Esophagus squamous epithelium (tissue), 5 donors: ENCODE measurements at regions not wholly inside any gene's neighbourhood (a gene's known extent, or its start where the extent isn't known, plus 50 kb on each side); places are given as distances from the start of the nearest gene placed in this dataset.

Experiments
- DNase-seq: peaks from one replicate; lab custom pipeline; 2025; lab: John Stamatoyannopoulos, UW
- H3K27ac ChIP-seq, 4 donors: fragments of 200-600 bp; sonication (generic); one replicate each; pipeline ENCODE4 v1.5.1; 2016 to 2019; ENCODE audit warnings: mild to moderate bottlenecking in 1 of 4
- H3K27me3 ChIP-seq, 4 donors: fragments of 200-600 bp; sonication (generic); 1 replicate in 3 of 4; 2 replicates in 1 of 4; pipeline versions ENCODE4 v1.5.1 to v1.6.0; 2017 to 2021; ENCODE audit warnings: antibody characterized with exemption in 1 of 4
- H3K36me3 ChIP-seq, 3 donors: fragments of 200-600 bp; sonication (generic); one replicate each; pipeline ENCODE4 v1.5.1; 2016 to 2019
- H3K4me1 ChIP-seq, 3 donors: fragments of 200-600 bp; sonication (generic); one replicate each; pipeline ENCODE4 v1.5.1; 2017 to 2019
- H3K4me3 ChIP-seq, 4 donors: fragments of 200-600 bp; sonication (generic); 1 replicate in 3 of 4; 2 replicates in 1 of 4; pipeline ENCODE4 v1.5.1; 2016 to 2019; ENCODE audit warnings: mild to moderate bottlenecking in 2 of 4, moderate library complexity in 1 of 4
- H3K9me3 ChIP-seq, 3 donors: fragments of 200-600 bp; sonication (generic); one replicate each; pipeline ENCODE4 v1.5.1; 2016 to 2019
- POLR2A ChIP-seq, 4 donors: fragments of 450-650 bp; IDR thresholded peaks; one replicate each; pipeline ENCODE4 v1.6.1; 2017; ENCODE audit warnings: antibody characterized with exemption in 4 of 4, mild to moderate bottlenecking in 4 of 4, moderate library complexity in 3 of 4
- WGBS, 2 donors: methylation state at CpG; one replicate each; pipeline ENCODE4 v1.1.5; 2018; 5-methylcytosine and 5-hydroxymethylcytosine counted together
- intact Hi-C: fragments of 100-400 bp; cut with DNase I; formaldehyde crosslinking; loops from one replicate; pipeline ENCODE4 v1.15.0; 2022
- TF ChIP-seq, protein P1 (sequence below), 6 experiments: fragments of 450-650 bp in 4 of 6; fragments of 200-600 bp in 2 of 6; sonication (generic) in 2 of 6; IDR thresholded peaks; one replicate each; pipeline ENCODE4 v1.5.1; 2016 to 2019; ENCODE audit warnings: antibody characterized with exemption in 6 of 6, mild to moderate bottlenecking in 4 of 6, moderate library complexity in 4 of 6
- donor health status: DM: yes; HTN: yes; CAD: no.

DNA sequence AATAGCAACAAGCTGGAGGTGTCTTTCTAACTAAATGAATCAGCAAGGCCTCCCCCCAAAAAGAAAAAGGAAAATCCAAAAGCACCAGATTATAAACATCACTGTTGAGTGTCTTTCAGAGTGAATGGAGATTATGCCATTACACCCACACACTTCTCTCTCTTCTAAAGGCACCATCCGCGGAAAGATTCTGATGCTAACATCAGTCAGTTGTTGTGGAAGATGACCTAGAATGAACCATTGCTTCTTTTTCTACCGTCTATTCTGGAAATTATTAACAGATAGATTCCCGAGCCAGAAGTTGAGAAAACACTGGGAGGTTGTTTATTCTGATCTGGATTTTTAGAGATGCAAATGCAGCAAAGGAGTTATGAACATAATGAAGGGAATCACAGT is 60.9 kb upstream of the FAM20A start:
- H3K4me1 ChIP-seq, result peaks cover 0 to 10% (median 0%) of the 10 kb centered on the region in 3 donors
- TF ChIP-seq POLR2A (IDR thresholded peaks at IDR 0.05), result no peak
- TF ChIP-seq, protein P1, sequence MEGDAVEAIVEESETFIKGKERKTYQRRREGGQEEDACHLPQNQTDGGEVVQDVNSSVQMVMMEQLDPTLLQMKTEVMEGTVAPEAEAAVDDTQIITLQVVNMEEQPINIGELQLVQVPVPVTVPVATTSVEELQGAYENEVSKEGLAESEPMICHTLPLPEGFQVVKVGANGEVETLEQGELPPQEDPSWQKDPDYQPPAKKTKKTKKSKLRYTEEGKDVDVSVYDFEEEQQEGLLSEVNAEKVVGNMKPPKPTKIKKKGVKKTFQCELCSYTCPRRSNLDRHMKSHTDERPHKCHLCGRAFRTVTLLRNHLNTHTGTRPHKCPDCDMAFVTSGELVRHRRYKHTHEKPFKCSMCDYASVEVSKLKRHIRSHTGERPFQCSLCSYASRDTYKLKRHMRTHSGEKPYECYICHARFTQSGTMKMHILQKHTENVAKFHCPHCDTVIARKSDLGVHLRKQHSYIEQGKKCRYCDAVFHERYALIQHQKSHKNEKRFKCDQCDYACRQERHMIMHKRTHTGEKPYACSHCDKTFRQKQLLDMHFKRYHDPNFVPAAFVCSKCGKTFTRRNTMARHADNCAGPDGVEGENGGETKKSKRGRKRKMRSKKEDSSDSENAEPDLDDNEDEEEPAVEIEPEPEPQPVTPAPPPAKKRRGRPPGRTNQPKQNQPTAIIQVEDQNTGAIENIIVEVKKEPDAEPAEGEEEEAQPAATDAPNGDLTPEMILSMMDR (IDR thresholded peaks at IDR 0.05), result no peak
- whole genome bisulfite sequencing, 2 donors, result 74 to 79% methylated on average over 4 of the region's 4 CpGs
- no peaks in the 10 kb centered on the region for H3K9me3 ChIP-seq
- no peak overlapping the region for H3K4me3 ChIP-seq
- H3K27ac ChIP-seq, result no peak overlapping the region
- H3K27me3 ChIP-seq, result no peaks in the 10 kb centered on the region
- intact Hi-C loops, result no loop called here
- H3K36me3 ChIP-seq, result no peaks in the 10 kb centered on the region
- no peak for DNase-seq

DNA sequence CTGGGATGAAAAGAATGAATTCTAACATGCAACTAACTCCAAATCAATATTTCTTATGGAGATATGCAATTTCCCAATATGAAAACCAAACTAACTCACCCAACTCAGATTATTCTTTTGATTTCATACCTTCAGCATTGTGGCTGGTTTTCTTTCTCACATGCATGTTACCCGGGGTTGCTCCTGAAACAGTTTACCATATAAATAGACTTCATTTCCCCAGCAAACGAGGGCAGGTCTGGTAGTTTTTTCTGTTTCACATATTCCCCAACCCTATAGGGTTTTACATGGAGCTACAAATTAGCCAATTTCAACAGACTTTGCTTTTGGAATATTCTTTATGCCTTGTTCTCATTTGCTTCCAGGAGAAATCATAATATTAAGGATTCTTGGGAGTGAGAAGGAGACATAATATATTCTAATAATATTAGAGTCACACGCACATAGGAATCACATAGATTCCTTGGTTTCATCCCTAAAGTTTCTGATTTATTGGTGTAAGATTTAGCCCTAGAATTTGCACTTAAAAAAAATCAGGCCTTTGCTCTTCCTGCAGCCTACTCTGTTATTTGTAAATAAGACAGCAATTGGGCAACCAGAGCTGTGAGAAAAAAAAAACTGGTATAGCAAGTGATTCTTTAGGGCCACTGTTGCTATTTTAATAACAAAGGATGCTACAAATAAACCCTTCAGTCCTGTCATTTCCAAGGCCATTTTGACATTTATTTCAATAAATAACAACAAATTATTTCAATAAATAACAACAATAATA is 60.3 kb upstream of the FAM20A start:
- H3K4me3 ChIP-seq, result no peak overlapping the region
- H3K36me3 ChIP-seq, result no peaks in the 10 kb centered on the region
- H3K27me3 ChIP-seq, result no peaks in the 10 kb centered on the region
- WGBS, 2 donors, result 75 to 79% methylated on average over 3 of the region's 3 CpGs
- no peaks in the 10 kb centered on the region for H3K9me3 ChIP-seq
- TF ChIP-seq POLR2A (IDR thresholded peaks at IDR 0.05), result no peak
- TF ChIP-seq, protein P1 (IDR thresholded peaks at IDR 0.05), result no peak
- peaks cover 0 to 10% (median 0%) of the 10 kb centered on the region in 3 donors for H3K4me1 ChIP-seq
- intact Hi-C loops, result no loop called here
- no peak for DNase-seq
- no peak overlapping the region for H3K27ac ChIP-seq

DNA sequence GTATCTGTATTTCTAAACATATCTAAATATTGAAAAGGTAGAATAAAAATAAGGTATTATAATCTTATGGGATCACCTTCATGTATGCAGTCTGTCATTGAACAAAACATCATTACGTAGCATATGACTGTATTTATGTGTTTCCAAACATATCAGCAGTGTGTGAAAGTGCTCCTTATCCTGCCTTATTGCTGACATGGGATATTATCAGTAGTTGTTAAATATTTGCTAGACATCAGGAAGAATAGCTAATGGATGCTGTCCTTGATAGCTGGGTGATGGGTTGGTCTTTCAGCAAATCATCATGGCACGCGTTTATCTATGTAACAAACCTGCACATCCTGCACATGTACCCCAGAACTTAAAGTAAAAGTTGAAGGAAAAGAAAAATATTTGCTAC is 59.1 kb upstream of the FAM20A start:
- TF ChIP-seq, protein P1 (IDR thresholded peaks at IDR 0.05), result no peak
- no peak for TF ChIP-seq POLR2A (IDR thresholded peaks at IDR 0.05)
- Histone ChIP-seq H3K9me3 (no peaks in the 10 kb centered on the region), H3K27ac (no peak overlapping the region), H3K4me3 (no peak overlapping the region), H3K36me3 (no peaks in the 10 kb centered on the region), H3K4me1 (peaks cover 0 to 10% (median 0%) of the 10 kb centered on the region in 3 donors), H3K27me3 (no peaks in the 10 kb centered on the region)
- DNase-seq, result no peak
- intact Hi-C loops, result no loop called here
- 89 to 97% methylated on average over 3 of the region's 3 CpGs for WGBS, 2 donors

DNA sequence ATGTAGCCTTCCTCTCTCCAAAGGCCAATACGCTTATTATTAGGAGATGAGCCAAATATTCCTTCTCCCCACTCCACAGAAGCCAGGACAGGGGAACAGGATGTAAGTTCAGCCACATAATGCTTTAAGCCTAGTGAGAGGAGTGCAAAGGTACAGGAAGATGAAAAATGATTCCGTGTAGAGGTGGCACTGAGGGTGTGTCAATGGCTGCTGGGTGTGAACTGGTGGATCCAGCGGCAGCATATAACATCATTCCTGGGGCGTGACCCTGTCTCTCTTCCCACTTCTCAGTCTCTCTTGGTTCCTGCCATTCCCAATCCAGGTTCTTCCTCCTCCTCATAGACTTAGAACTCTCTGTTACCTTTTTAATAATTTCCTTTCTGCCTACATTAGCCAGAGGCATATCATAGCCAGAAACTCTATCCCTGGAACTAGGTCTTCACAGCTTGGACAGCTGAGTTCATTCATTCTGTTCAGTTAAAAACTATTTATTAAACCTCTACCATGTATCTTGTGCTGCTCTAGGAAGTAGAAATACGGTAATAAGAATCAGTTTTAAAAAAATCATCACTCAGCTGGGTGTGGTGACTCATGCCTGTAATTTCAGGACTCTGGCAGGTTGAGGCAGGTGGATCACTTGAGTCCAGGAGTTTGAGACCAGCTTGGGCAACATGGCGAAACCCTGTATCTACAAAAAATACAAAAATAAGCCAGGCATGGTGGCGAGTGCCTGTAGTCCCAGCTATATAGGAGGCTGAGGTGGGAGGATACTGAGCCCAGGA is 58.0 kb upstream of the FAM20A start:
- Histone ChIP-seq H3K27me3 (no peaks in the 10 kb centered on the region), H3K27ac (peak overlapping the region in 1 of 4 donors; percentile 13), H3K4me1 (peaks cover 0 to 10% (median 0%) of the 10 kb centered on the region in 3 donors), H3K36me3 (no peaks in the 10 kb centered on the region), H3K4me3 (no peak overlapping the region), H3K9me3 (no peaks in the 10 kb centered on the region)
- DNase-seq, result no peak
- intact Hi-C loops, result no loop called here
- 42 to 50% methylated on average over 7 of the region's 7 CpGs for WGBS, 2 donors
- TF ChIP-seq POLR2A (IDR thresholded peaks at IDR 0.05), result no peak
- TF ChIP-seq, protein P1 (IDR thresholded peaks at IDR 0.05), result no peak

DNA sequence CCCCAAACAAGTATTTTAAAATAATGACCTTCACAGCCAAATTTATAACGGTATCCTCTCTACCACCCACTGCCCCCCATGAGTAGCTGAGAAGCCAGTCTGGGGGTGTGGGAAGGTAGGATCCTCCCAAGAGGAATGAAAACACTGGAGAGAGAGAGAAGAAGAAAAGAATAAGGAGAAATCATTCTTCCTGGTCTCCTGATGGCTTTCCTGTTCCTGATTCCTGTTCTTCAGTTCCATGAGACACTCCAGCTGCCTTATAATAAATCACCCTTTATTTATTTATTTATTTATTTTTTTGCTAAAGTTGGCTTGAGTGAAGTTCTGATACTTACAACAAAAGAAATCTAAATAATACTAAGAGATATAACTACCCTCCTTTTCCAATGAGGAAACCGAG is 56.4 kb upstream of the FAM20A start:
- H3K4me3 ChIP-seq, result no peak overlapping the region
- intact Hi-C loops, result no loop called here
- H3K4me1 ChIP-seq, result peaks cover 0 to 10% (median 0%) of the 10 kb centered on the region in 3 donors
- no peak for DNase-seq
- whole genome bisulfite sequencing, 2 donors, result 55 to 63% methylated on average over 2 of the region's 2 CpGs
- no peaks in the 10 kb centered on the region for H3K9me3 ChIP-seq
- TF ChIP-seq, protein P1 (IDR thresholded peaks at IDR 0.05), result no peak
- no peak for TF ChIP-seq POLR2A (IDR thresholded peaks at IDR 0.05)
- no peaks in the 10 kb centered on the region for H3K36me3 ChIP-seq
- H3K27me3 ChIP-seq, result no peaks in the 10 kb centered on the region
- H3K27ac ChIP-seq, result peak overlapping the region in 1 of 4 donors; percentile 40
